Spleen (tissue), 7 donors: ENCODE measurements at regions not wholly inside any gene's neighbourhood (a gene's known extent, or its start where the extent isn't known, plus 50 kb on each side); places are given as distances from the start of the nearest gene placed in this dataset.

Source experiments
- POLR2A ChIP-seq, 3 donors: fragments of 450-650 bp; IDR thresholded peaks; one replicate each; pipeline ENCODE4 v1.5.1; 2017; ENCODE audit warnings: antibody characterized with exemption in 3 of 3, mild to moderate bottlenecking in 1 of 3
- TF ChIP-seq, protein P1 (sequence below), 11 experiments: fragments of 200-600 bp in 7 of 11; fragments of 450-650 bp in 4 of 11; sonication (generic) in 4 of 11; IDR thresholded peaks in 8 of 11; conservative IDR thresholded peaks in 3 of 11; 1 replicate in 7 of 11; 2 replicates in 4 of 11; pipeline versions ENCODE4 v1.4.0 to v1.8.0; 2016 to 2021; ENCODE audit warnings: antibody characterized with exemption in 11 of 11, inconsistent platforms in 4 of 11, mild to moderate bottlenecking in 1 of 11
- donor health status: DM: no; HTN: no; CAD: no; lungs with moderate emphysema.
- donor health status: DM: no; HTN: no; CAD: no.
- donor health status: DM: no; HTN: no; CAD: no.

DNA sequence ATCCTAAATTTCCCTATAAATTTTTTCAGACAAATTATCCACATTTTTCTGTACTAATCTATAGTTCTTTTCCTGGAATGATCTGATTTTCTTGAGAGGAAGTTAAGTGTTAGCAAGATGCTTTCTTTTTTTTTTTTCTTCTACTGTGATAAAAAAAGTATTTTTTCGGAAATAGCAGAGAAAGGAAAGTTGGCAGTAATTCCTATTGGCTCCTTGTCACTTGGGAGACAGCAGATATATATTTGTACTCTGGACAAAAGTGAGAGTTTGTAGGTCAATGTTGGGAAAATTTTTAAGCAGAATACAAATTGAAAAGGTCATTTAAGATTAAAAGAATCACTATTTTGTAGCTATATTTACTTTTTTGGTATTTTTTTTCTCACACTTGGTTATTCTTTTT lies 635.7 kb upstream of the NRXN1 start:
- no peak for TF ChIP-seq POLR2A (IDR thresholded peaks at IDR 0.05)
- TF ChIP-seq, protein P1, sequence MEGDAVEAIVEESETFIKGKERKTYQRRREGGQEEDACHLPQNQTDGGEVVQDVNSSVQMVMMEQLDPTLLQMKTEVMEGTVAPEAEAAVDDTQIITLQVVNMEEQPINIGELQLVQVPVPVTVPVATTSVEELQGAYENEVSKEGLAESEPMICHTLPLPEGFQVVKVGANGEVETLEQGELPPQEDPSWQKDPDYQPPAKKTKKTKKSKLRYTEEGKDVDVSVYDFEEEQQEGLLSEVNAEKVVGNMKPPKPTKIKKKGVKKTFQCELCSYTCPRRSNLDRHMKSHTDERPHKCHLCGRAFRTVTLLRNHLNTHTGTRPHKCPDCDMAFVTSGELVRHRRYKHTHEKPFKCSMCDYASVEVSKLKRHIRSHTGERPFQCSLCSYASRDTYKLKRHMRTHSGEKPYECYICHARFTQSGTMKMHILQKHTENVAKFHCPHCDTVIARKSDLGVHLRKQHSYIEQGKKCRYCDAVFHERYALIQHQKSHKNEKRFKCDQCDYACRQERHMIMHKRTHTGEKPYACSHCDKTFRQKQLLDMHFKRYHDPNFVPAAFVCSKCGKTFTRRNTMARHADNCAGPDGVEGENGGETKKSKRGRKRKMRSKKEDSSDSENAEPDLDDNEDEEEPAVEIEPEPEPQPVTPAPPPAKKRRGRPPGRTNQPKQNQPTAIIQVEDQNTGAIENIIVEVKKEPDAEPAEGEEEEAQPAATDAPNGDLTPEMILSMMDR (IDR thresholded peaks at IDR 0.05 in 8 of 11, conservative IDR thresholded peaks at IDR 0.05 in 3 of 11), result no peak
